ENCODE measurements at regions not wholly inside any gene's neighbourhood (a gene's known extent, or its start where the extent isn't known, plus 50 kb on each side); places are given as distances from the start of the nearest gene placed in this dataset.
A peak's percentile ranks its signal among the peaks of the same experiment; 100 is the strongest.

DNA sequence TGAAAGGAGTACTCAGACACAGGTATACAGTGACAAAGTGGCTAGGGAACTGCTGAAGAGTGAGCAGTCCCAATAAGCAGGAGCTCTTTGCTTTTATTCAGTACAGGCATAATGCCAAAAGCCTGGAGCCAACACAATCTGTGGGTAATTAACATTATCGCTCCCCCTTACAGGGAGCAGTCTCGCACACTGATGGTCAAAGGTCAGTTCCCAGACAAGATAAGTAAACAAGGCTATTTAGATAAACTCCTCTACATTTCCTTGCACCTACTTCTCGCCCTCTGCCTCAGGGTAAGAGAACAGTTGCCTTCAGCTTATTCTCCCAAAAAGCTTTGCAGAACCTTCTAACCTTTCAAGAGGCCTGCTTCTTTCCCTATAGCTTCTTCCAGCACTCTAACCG, 73.9 kb upstream of the TAF9B start:
- no peak for DNase-seq

- DNase-seq: peak in 1 of 2 donors; percentile 18
Measured at GRCh38 chrX:78199851-78200250, 60.4 kb upstream of the TAF9B start.
